GM23338 (cell line): ENCODE measurements at regions not wholly inside any gene's neighbourhood (a gene's known extent, or its start where the extent isn't known, plus 50 kb on each side); places are given as distances from the start of the nearest gene placed in this dataset.

Experiments
- ATAC-seq: fragments of 200-7000 bp; cut with Tn5 transposase; 3 replicates; pipeline ENCODE4 v1.9.1; 2020
- DNase-seq: peaks from one replicate; pipeline ENCODE4 v3.0.0-alpha.2; 2015; ENCODE audit warnings: low spot score
- H2AFZ ChIP-seq: fragments of 200-600 bp; sonication (generic); 2 replicates; pipeline ENCODE4 v1.8.0; 2016; ENCODE audit warnings: antibody characterized with exemption, mild to moderate bottlenecking, moderate library complexity
- H3F3A ChIP-seq: fragments of 200-600 bp; sonication (generic); replicated peaks from 2 replicates; pipeline ENCODE4 v1.8.0; 2017; ENCODE audit warnings: antibody characterized with exemption, mixed run types, low read depth
- H3K27ac ChIP-seq: fragments of 200-600 bp; sonication (generic); 2 replicates; pipeline ENCODE4 v1.6.1; 2016; ENCODE audit warnings: low read depth
- H3K27me3 ChIP-seq: fragments of 200-600 bp; sonication (generic); 2 replicates; pipeline ENCODE4 v1.8.0; 2016; ENCODE audit warnings: mild to moderate bottlenecking, mixed run types, moderate library complexity; ENCODE audit not compliant: insufficient read depth
- H3K36me3 ChIP-seq: fragments of 200-600 bp; sonication (generic); 2 replicates; pipeline ENCODE4 v1.8.0; 2016; ENCODE audit warnings: mild to moderate bottlenecking; ENCODE audit not compliant: insufficient read depth
- H3K4me1 ChIP-seq: fragments of 200-600 bp; sonication (generic); 2 replicates; pipeline ENCODE4 v1.8.0; 2016; ENCODE audit warnings: mild to moderate bottlenecking, moderate library complexity; ENCODE audit not compliant: insufficient read depth
- H3K4me2 ChIP-seq: fragments of 200-600 bp; sonication (generic); 2 replicates; pipeline ENCODE4 v1.7.1; 2017; ENCODE audit warnings: mixed run types
- H3K4me3 ChIP-seq: fragments of 200-600 bp; sonication (generic); 2 replicates; pipeline ENCODE4 v1.6.1; 2016; ENCODE audit warnings: mixed run types
- H3K79me2 ChIP-seq: fragments of 200-600 bp; sonication (generic); replicated peaks from 2 replicates; pipeline ENCODE4 v1.8.0; 2017; ENCODE audit warnings: mild to moderate bottlenecking; ENCODE audit not compliant: insufficient read depth
- H3K9me2 ChIP-seq: fragments of 200-600 bp; sonication (generic); 2 replicates; pipeline ENCODE4 v1.8.0; 2017; ENCODE audit not compliant: insufficient read depth
- H4K20me1 ChIP-seq: fragments of 200-600 bp; sonication (generic); replicated peaks from 2 replicates; pipeline ENCODE4 v1.8.0; 2017; ENCODE audit warnings: mild to moderate bottlenecking; ENCODE audit not compliant: insufficient read depth
- H3K27ac Mint-ChIP-seq: 2 replicates; pipeline ENCODE4 v1.8.0; 2020; ENCODE audit warnings: inconsistent platforms, mild to moderate bottlenecking, moderate library complexity, mixed read lengths
- H3K27me3 Mint-ChIP-seq: 3 replicates; pipeline ENCODE4 v1.8.0; 2022; ENCODE audit warnings: low read depth, mild to moderate bottlenecking, moderate library complexity, mixed read lengths, inconsistent platforms; ENCODE audit not compliant: insufficient read depth, poor library complexity
- H3K36me3 Mint-ChIP-seq: 3 replicates; pipeline ENCODE4 v1.8.0; 2021; ENCODE audit warnings: low read depth, mild to moderate bottlenecking, inconsistent platforms, moderate library complexity, mixed read lengths
- H3K4me1 Mint-ChIP-seq: 3 replicates; pipeline ENCODE4 v1.8.0; 2020; ENCODE audit warnings: mild to moderate bottlenecking, inconsistent platforms, mixed read lengths
- H3K4me3 Mint-ChIP-seq: 3 replicates; pipeline ENCODE4 v1.8.0; 2021; ENCODE audit warnings: moderate library complexity, mild to moderate bottlenecking, inconsistent platforms, mixed read lengths
- H3K9me3 Mint-ChIP-seq: 3 replicates; pipeline ENCODE4 v1.8.0; 2020; ENCODE audit warnings: moderate library complexity, mild to moderate bottlenecking, inconsistent platforms, mixed read lengths
- CREB1 ChIP-seq: fragments of 250-450 bp; sonication (Bioruptor Pico); IDR thresholded peaks from 2 replicates; pipeline ENCODE4 v1.5.0; 2020; ENCODE audit warnings: low read depth, mild to moderate bottlenecking, moderate library complexity
- CTCF ChIP-seq, 2 experiments: fragments of 200-600 bp in 1 of 2; sonication (generic) in 1 of 2; conservative IDR thresholded peaks; 2 replicates each; pipeline versions ENCODE4 v1.5.1 to v1.6.1; 2016 to 2017; ENCODE audit warnings: antibody characterized with exemption in 2 of 2, low read depth in 2 of 2, mild to moderate bottlenecking in 2 of 2, moderate library complexity in 1 of 2
- ETS1 ChIP-seq: IDR thresholded peaks from 2 replicates; pipeline ENCODE4 v1.6.1; 2016; ENCODE audit warnings: antibody characterized with exemption
- EZH2 ChIP-seq: fragments of 200-600 bp; sonication (generic); IDR thresholded peaks from one replicate; pipeline ENCODE4 v1.8.0; 2017; ENCODE audit warnings: antibody characterized with exemption, mild to moderate bottlenecking, low read depth; ENCODE audit not compliant: unreplicated experiment
- EZH2phosphoT487 ChIP-seq: fragments of 200-600 bp; sonication (generic); IDR thresholded peaks from one replicate; pipeline ENCODE4 v1.8.1; 2018; ENCODE audit warnings: antibody characterized with exemption; ENCODE audit not compliant: unreplicated experiment
- JUNB ChIP-seq: IDR thresholded peaks from one replicate; pipeline ENCODE4 v1.6.1; 2016; ENCODE audit warnings: antibody characterized with exemption; ENCODE audit not compliant: unreplicated experiment
- NANOG ChIP-seq: IDR thresholded peaks from 2 replicates; pipeline ENCODE4 v1.6.1; 2016; ENCODE audit warnings: antibody characterized with exemption, borderline replicate concordance
- POLR2AphosphoS5 ChIP-seq: IDR thresholded peaks from 2 replicates; pipeline ENCODE4 v1.6.1; 2016; ENCODE audit warnings: antibody characterized with exemption, low read depth
- STAT1 ChIP-seq: IDR thresholded peaks from one replicate; pipeline ENCODE4 v1.6.1; 2016; ENCODE audit warnings: antibody characterized with exemption; ENCODE audit not compliant: unreplicated experiment
- ZNF114 ChIP-seq: fragments of 250-450 bp; sonication (Bioruptor Pico); IDR thresholded peaks from 2 replicates; pipeline ENCODE4 v1.5.0; 2020; ENCODE audit warnings: mild to moderate bottlenecking, moderate library complexity
- ZNF331 ChIP-seq: fragments of 250-450 bp; sonication (Bioruptor Pico); IDR thresholded peaks from 2 replicates; pipeline ENCODE4 v1.5.0; 2020; ENCODE audit warnings: low read depth, mild to moderate bottlenecking, moderate library complexity
- ZNF462 ChIP-seq: fragments of 250-450 bp; sonication (Bioruptor Pico); IDR thresholded peaks from 2 replicates; pipeline ENCODE4 v1.5.0; 2020; ENCODE audit warnings: mild to moderate bottlenecking, moderate library complexity
- TF ChIP-seq, protein P1 (sequence below): IDR thresholded peaks from one replicate; pipeline ENCODE4 v1.6.1; 2018; ENCODE audit warnings: antibody characterized with exemption; ENCODE audit not compliant: unreplicated experiment

DNA sequence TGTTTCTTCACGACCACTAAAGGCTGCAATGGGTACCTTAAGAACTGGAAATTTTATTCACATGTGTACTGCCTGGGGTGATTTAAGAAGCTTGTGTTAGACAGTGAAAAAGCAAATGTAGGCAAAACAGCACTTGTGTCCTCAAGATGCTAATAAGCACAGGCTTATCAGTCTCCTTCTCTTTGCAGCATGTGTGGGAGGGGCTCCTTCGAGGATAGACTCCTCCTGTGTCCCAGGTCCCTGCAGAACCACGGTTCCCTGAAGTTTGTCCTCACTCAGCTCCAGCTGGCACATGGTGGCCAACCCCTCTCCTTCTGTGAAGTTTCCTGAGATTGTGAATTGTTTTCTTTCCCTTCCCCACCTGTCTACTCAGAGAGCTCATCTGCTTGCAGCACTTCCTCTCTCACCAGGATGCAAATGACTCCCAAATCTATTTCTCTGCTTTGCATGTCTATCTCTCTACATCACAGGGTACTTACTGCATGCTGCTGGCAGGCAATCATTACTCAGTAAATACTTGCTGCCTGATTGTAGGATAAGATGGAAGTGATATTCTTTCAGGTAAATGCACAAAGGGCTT, 589.6 kb upstream of the KLHL29 start:
- Histone ChIP-seq H3F3A (no peaks in the 10 kb centered on the region), H3K79me2 (no peaks in the 10 kb centered on the region)
- TF ChIP-seq EZH2, result no peak
- TF ChIP-seq ZNF331 (CRISPR knock-in tag), result no peak
- no peak for TF ChIP-seq JUNB
- TF ChIP-seq ETS1, result no peak
- no peak for TF ChIP-seq ZNF462 (CRISPR knock-in tag)
- TF ChIP-seq NANOG, result no peak
- no peak for TF ChIP-seq ZNF114 (CRISPR knock-in tag)
- no peak for TF ChIP-seq EZH2phosphoT487
- TF ChIP-seq CTCF (conservative IDR thresholded peaks at IDR 0.05; ENCODE audit: low read depth in 2 of 2), result no peak
- TF ChIP-seq, protein P1, sequence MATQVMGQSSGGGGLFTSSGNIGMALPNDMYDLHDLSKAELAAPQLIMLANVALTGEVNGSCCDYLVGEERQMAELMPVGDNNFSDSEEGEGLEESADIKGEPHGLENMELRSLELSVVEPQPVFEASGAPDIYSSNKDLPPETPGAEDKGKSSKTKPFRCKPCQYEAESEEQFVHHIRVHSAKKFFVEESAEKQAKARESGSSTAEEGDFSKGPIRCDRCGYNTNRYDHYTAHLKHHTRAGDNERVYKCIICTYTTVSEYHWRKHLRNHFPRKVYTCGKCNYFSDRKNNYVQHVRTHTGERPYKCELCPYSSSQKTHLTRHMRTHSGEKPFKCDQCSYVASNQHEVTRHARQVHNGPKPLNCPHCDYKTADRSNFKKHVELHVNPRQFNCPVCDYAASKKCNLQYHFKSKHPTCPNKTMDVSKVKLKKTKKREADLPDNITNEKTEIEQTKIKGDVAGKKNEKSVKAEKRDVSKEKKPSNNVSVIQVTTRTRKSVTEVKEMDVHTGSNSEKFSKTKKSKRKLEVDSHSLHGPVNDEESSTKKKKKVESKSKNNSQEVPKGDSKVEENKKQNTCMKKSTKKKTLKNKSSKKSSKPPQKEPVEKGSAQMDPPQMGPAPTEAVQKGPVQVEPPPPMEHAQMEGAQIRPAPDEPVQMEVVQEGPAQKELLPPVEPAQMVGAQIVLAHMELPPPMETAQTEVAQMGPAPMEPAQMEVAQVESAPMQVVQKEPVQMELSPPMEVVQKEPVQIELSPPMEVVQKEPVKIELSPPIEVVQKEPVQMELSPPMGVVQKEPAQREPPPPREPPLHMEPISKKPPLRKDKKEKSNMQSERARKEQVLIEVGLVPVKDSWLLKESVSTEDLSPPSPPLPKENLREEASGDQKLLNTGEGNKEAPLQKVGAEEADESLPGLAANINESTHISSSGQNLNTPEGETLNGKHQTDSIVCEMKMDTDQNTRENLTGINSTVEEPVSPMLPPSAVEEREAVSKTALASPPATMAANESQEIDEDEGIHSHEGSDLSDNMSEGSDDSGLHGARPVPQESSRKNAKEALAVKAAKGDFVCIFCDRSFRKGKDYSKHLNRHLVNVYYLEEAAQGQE, result no peak
- TF ChIP-seq STAT1, result no peak
- no peak for TF ChIP-seq POLR2AphosphoS5
- no peak for TF ChIP-seq CREB1 (CRISPR knock-in tag)

More for the DNA sequence above, 589.6 kb upstream of the KLHL29 start:
- Mint-ChIP-seq H3K27me3 (peaks cover 4% of the 10 kb centered on the region), H3K36me3 (no peaks in the 10 kb centered on the region), H3K9me3 (no peaks in the 10 kb centered on the region; the same call in 2 of the 3 replicates), H3K4me3 (no peak overlapping the region), H3K4me1 (peaks cover 27% of the 10 kb centered on the region), H3K27ac (no peak overlapping the region)
- no peak overlapping the region for H3K4me3 ChIP-seq
- no peak overlapping the region for H3K4me2 ChIP-seq
- no peaks in the 10 kb centered on the region for H4K20me1 ChIP-seq
- no peaks in the 10 kb centered on the region for H3K9me2 ChIP-seq
- H3K27me3 ChIP-seq, result no peaks in the 10 kb centered on the region
- no peaks in the 10 kb centered on the region for H3K36me3 ChIP-seq
- no peak for ATAC-seq
- DNase-seq, result no peak
- peaks cover 28% of the 10 kb centered on the region for H3K4me1 ChIP-seq
- peak overlapping the region; percentile 69; the same call in 1 of the 2 replicates for H2AFZ ChIP-seq
- no peak overlapping the region for H3K27ac ChIP-seq
